ENCODE measurements at regions not wholly inside any gene's neighbourhood (a gene's known extent, or its start where the extent isn't known, plus 50 kb on each side); places are given as distances from the start of the nearest gene placed in this dataset.
"Not testable (repeated sequence)": the region's sequence is repeated elsewhere in the genome, so short reads cannot be mapped to it uniquely, and the experiment has no call there.

DNA sequence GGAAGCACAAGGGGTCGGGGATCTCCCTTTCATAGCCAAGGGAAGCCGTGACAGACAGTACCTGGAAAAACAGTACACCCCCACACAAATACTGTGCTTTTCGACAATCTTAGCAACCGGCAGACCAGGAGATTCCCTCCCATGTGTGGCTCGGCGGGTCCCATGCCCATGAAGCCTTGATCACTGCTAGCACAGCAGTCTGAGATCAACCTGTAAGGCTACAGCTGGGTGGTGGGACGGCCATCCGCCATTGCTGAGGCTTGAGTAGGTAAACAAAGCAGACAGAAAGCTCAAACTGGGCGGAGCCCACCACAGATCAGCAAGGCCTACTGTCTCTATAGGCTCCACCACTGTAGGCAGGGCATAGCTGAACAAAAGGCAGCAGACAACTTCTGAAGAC, 180.2 kb upstream of the SOX6 start:
- FAIRE-seq (no peak), DNase-seq (ENCODE audit: insufficient read length, low spot score) (no peak)
- TF ChIP-seq POLR2A (IDR thresholded peaks at IDR 0.05; ENCODE audit: low read depth, low read length) = no peak

DNA sequence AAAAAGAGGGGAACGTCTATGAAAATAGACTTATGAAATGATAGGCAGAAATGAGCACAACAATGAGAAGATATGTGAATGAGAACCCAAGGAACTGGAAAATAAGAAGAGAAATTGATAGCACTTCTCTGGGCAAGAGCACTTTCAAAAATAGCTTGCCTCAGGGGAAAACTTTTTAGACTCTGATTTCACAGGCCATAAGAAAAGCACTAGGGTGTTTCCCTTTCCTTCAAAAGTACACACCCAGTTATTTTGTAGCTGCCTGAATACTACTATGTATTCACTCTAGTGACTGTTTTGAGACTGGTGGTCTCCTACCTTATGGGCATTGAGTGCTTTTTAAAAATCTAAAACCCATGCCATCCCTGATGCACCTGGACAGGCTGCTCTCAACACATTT, 172.3 kb upstream of the SOX6 start:
- no peak for TF ChIP-seq POLR2A (IDR thresholded peaks at IDR 0.05; ENCODE audit: low read depth, low read length)
- FAIRE-seq (no peak), DNase-seq (ENCODE audit: insufficient read length, low spot score) (no peak)

DNA sequence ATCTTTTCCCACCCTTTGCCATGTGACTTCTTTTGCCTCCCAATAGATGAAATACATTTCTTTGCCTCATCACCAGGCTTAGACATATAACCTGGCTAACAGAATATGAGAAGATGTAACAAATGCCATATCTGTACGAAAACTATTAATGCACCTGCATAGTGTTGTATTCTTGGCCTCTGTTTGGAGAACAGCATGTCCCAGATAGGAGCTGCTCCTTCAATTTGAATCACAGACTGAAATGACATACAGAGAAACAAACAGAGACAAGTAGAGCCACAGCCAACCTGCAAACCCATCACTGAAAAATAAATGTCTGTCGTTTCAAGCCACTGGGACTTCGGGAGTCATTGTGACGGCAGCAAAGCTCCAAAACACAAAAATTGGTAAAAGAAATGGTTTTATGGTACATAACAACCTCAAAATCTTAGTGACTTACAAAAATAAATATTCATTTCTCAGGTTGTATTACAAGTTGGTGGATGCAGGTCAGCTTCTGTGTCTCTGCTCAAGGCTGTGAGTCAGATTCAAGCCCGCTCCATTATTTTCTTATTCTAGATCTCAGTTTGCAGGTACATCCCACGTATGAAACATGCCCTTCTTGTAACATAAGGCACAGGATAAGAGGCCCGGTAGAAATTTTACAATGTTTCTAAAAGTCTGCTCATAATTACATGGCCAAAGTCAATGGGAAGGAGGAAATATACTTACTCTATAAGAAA, 171.3 kb upstream of the SOX6 start:
- DNase-seq (ENCODE audit: insufficient read length, low spot score) (no peak), FAIRE-seq (no peak)
- TF ChIP-seq POLR2A (IDR thresholded peaks at IDR 0.05; ENCODE audit: low read depth, low read length) = no peak

DNA sequence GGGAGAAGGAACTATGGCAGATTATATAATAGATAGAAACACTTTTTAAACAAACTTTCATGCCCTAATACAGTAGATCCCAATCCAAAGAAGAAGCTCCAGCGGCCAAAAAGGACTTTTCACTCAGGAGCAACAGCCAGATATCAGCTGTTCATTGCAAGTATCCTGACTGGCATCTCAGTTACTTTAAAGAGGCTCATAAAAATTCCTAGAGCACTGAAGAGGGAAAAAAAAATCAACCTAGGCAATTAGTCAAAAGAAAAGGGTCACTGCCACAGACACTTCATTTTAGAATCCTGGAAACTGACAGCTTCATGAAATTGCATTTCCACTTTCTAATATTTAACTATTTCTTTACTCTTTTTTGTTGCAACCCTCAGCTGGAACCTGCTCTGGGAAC, 170.6 kb upstream of the SOX6 start:
- DNase-seq (ENCODE audit: insufficient read length, low spot score) (no peak), FAIRE-seq (no peak)
- TF ChIP-seq POLR2A (IDR thresholded peaks at IDR 0.05; ENCODE audit: low read depth, low read length) = no peak

DNA sequence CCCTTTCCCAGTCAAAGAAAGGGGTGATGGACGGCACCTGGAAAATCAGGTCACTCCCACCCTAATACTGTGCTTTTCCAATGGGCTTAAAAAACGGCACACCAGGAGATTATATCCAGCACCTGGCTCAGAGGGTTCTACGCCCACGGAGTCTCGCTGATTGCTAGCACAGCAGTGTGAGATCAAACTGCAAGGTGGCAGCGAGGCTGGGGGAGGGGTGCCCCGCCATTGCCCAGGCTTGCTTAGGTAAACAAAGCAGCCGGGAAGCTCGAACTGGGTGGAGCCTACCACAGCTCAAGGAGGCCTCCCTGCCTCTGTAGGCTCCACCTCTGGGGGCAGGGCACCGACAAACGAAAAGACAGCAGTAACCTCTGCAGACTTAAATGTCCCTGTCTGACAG, 164.4 kb upstream of the SOX6 start:
- FAIRE-seq; DNase-seq (ENCODE audit: insufficient read length, low spot score): not testable (repeated sequence)

DNA sequence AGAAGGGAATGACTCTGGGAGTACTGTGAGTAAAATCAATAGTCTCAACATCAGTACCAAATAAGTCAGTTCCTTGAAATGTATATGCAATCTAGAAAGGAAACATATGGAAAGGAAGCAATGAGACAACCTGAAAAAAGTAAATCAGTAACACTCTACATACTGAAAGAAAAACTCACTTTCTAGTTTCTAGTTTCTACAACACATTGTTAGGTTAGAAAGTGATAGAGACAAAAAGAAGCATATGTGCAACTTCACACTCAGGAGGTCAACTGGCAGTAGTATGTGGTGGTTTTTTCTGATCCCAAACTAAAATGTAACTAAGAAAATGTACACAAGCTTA, 156.5 kb upstream of the SOX6 start:
- no peak for TF ChIP-seq POLR2A (IDR thresholded peaks at IDR 0.05; ENCODE audit: low read depth, low read length)
- DNase-seq (ENCODE audit: insufficient read length, low spot score) (no peak), FAIRE-seq (no peak)

DNA sequence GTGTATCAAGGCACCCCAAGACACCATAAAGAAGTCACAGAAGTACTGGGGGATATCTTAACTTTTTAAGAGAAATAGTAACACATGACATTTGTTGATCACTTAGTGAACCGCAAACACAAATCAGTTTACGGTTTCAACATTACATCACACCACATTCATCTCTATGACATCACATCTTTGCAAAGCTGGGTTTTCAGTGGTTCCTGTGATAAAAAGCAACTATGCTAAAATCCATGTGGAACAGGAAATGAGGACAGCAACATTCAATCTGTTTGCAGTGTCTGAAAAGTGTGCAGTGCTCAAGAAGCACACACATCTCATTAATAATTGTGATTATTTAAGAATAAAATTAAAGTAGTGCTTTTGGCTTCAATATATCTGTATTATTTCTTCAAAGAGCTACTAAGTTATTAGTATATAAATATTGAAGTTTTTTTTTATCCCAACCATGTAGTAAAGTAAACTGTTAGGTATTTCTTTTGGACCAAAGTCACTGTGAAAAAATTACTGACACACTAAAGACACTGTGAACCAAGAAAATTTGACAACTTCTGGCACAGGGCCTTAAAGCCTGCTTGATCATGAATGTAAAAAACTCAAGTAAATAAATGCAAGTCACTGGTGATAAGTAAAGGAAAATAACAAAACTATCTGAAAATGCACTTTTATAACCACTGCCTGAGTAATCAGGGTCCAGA, 156.0 kb upstream of the SOX6 start:
- DNase-seq (ENCODE audit: insufficient read length, low spot score) (no peak), FAIRE-seq (no peak)
- no peak for TF ChIP-seq POLR2A (IDR thresholded peaks at IDR 0.05; ENCODE audit: low read depth, low read length)

DNA sequence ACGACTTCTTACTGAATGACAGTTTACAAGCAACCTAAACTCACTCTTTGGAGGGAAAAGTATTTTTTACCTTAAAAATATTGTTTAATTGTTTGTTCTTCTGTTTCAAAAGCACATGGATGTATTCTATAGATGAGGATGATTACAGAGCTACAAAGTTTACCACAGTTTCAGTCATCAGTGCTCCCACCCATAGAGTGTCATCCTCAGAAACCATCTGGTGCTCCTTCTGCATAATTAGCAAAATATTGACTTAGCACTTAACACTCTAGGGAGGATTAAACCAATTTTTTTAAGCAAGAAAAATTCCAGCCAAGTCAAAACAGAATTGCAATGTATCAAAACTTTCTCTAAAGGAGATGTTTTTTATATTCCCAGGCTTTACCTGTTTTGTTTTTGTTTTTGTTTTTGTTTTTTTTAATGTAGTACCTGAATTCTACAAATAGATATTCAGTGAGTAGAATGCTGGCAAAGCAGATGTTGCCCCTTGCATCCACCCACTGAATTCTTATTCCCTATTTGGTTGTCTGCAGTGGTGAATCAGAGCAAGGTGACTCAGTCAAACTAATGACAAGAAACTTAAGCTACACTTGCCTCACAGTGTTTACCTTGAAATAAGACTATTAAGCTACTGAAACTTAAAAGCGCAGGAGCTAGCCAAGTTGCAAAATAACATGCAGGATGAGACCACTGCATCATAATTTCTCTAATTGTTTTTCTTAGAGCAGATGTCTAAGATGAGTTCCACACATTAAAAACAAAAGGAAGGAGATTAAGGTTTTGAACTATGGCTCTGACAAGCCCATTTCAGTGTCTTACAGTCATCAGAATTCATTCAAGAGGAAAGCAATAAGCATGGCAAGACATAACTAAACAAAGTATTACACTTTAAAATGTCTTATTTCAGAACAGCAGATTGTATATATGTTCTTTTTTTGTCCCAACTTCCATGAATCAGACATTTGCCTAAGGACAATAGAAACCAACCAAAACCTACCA, 155.1 kb upstream of the SOX6 start:
- no peak for TF ChIP-seq POLR2A (IDR thresholded peaks at IDR 0.05; ENCODE audit: low read depth, low read length)
- FAIRE-seq (no peak), DNase-seq (ENCODE audit: insufficient read length, low spot score) (no peak)

DNA sequence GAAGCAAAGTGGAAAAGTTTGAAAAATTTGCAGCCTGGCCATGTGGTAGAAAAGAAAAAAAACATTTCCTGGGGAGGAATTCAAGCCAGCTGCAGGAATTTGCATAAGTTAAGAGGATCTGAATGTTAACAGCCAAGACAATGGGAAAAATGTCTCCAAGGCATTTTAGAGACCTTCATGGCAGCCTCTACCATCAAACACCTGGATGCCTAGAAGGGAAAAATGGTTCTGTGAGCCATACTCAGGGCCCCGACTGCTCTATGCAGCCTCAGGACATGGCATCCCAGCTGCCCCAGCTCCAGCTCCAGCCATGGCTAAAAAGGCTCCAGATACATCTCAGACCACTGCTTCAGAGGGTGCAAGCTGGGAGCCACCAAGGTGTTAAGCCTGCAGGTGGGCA, 149.1 kb upstream of the SOX6 start:
- DNase-seq (ENCODE audit: insufficient read length, low spot score) (no peak), FAIRE-seq (no peak)
- no peak for TF ChIP-seq POLR2A (IDR thresholded peaks at IDR 0.05; ENCODE audit: low read depth, low read length)

DNA sequence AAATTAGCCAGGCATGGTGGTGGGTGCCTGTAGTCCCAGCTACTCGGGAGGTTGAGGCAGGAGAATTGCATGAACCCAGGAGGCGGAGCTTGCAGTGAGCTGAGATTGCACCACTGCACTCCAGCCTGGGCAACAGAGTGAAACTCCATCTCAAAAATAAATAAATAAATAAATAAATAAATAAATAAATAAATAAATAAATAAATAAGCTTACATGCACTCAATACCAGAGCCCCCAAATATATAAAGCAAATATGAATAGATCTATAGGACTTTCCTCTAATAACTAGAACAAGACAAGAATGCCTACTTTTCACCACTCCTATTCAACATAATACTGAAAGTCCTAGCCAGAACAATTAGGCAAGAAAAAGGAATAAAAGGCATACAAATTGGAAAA, 147.5 kb upstream of the SOX6 start:
- not testable (repeated sequence) for DNase-seq (ENCODE audit: insufficient read length, low spot score); FAIRE-seq

DNA sequence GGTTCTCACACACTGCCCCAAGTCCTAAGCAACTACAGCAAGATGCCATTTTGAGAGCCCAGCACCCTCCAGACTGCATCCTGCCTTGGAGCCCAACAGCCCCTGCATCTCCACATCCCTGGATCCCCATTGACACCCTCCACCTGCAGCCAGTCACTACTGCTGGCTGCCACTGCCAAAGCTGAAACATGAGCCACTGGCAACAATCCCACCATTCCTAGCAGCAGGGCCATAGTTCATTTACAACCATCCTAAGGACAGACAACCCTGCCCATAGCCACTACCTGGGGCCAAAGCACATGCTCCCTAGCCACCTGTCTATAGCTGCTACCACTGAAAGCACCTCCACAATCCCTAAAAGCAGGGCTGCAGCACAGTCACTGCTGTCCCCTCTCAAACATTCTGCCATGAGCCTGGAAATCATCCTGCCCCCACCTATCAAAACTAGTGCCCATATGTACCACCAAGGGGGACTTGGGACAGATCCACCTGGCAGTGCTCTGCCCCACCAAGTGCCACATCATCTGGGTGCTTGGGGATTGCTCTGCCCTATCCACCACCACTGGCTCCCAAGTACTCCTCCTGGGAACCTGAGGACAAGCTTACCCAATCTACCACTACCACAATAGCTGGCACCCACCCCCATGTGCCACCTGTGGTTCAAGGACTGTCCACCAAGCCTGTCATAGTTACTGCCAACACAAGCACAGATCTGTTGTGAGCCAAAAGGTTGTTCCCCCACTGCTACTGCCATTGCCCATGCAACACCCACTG, 138.8 kb upstream of the SOX6 start:
- no peak for TF ChIP-seq POLR2A (IDR thresholded peaks at IDR 0.05; ENCODE audit: low read depth, low read length)
- DNase-seq (ENCODE audit: insufficient read length, low spot score) (no peak), FAIRE-seq (no peak)

DNA sequence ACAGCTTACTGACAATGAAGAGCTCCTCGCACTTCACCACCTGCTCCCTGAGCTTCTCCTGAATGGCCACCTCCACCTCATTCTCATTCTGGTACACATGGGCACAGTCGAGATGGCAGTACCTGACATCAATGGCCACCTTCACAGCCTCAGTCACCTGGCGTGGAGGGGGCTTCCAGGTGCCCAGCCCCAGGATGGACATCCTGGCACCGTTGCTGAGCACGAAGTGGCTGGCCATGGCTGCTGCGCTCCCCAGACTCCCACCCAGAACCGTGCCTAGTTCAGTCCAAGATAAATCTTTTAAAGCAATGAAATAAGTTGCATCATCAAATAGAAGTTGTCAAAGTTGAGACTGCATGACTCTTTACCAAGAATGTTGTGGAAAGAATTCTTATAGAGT, 128.1 kb upstream of the SOX6 start:
- DNase-seq (ENCODE audit: insufficient read length, low spot score) (no peak), FAIRE-seq (no peak)
- TF ChIP-seq POLR2A (IDR thresholded peaks at IDR 0.05; ENCODE audit: low read depth, low read length) = no peak

DNA sequence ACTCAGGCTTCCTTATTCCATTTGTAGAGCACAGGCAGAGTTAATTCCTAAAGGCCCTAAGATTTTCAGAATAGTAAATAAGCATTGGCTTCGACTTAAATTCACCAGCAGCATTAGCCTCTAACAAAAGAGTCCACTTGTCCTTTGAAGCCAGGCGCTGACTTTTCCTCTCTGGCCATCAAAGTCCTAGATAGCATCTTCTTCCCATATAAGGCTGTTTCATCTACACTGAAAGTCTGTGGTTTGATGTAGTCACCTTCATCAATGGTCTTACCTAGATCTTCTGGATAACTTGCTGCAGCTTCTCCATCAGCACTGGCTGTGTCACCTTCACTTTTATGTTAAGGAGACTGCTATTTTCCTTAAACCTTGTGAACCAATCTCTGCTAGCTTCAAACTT, 118.3 kb upstream of the SOX6 start:
- no peak for TF ChIP-seq POLR2A (IDR thresholded peaks at IDR 0.05; ENCODE audit: low read depth, low read length)
- DNase-seq (ENCODE audit: insufficient read length, low spot score) (no peak), FAIRE-seq (no peak)

DNA sequence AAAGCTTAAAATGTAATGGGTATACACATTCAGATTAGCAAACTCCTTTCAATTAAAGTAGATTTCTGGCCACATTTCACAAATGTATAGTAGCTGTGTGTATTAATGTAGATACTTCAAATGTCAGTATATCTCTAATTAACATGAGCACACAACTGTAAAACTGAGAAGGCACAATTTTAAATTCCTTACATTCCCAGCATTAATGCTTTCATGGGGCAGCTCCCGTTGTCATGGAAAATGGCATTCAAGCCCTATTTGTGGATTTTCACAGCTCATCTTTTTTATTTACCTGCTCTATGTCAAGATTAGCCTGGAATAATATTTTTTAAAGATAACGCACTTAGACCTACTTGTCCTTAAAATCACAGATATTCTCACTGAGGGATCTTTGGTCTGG, 113.6 kb upstream of the SOX6 start:
- DNase-seq (ENCODE audit: insufficient read length, low spot score) = no peak
- no peak for FAIRE-seq
- no peak for TF ChIP-seq POLR2A (IDR thresholded peaks at IDR 0.05; ENCODE audit: low read depth, low read length)
